ENCODE measurements at regions not wholly inside any gene's neighbourhood (a gene's known extent, or its start where the extent isn't known, plus 50 kb on each side); places are given as distances from the start of the nearest gene placed in this dataset.

DNA sequence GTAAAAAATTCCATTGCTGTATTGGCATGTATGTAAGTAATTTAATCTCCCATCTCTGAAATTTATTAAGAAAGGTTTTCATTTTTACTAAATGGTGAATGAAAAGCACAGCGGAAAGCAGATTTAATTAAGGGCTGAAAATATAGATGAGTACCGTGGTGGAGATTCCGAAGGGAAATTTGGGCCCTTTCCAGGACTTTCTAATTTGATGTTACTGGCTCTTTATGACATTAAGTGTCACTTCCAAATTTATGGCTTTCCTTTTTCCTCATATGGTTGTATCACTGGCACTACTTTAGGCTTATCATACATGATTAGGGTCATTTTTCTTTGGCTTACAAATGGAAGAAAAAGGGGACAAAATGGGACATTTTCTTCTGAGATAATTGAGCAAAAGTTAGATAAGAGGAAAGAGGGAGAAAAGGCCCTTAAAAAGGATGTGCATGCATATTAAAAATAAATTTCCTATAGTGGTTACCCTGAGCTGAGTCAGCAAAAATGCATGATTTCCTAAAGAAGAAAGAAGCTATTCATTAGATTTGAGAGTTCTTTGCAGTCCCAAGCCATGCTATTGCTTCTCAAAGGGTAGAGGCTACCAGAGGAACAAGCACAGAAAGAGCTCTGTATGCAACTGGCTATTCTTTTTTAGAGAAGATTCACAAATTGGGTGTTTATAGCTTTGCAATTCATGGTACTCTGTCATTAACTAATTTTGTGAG is 74.9 kb upstream of the CNIH3 start:
- H3K4me1 Mint-ChIP-seq = peaks cover 25% of the 10 kb centered on the region
- no peak overlapping the region for H3K27ac ChIP-seq (ENCODE audit: low read depth)
- ATAC-seq = no peak

DNA sequence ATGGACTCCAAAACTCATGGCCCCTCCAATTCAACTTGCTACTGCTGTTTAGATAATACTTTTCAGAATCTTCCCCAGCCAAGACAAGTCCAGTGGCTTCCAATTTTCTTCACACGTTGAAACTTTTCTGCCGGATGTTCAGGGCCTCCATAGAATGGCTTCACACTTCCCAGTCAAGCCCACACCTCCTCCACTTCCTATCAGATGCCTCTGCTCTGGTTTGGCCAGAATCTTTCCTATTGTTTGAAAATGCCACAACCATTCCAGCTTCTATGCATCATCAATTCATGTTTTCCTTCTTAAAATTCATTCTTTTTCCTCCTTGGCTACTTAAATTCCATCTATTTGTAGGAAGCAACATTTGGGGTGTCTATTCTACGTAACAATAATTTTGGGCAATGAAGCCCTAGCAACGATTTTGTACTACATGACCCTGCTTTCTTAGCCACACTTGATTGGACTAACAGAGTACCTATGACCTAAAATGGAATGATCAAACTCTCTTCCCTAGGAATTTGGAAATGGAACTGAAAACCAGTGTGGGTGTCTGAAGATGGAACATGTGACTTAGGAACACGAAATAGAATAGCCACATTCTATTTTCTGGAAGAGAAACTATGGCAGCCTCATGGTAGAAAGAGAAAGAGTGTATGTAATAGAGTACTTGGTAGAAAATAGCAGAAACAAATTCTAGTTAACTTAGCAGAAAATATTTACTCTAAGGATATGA is 74.1 kb upstream of the CNIH3 start:
- Mint-ChIP-seq H3K36me3 (ENCODE audit: low read depth) (no peaks in the 10 kb centered on the region), H3K9me3 (peaks cover 2% of the 10 kb centered on the region; the same call in 1 of the 3 replicates), H3K4me3 (no peak overlapping the region), H3K4me1 (peaks cover 18% of the 10 kb centered on the region), H3K27ac (no peak overlapping the region), H3K27me3 (ENCODE audit: insufficient read depth, low read depth, poor library complexity) (peaks cover 2% of the 10 kb centered on the region)
- ATAC-seq (no peak), DNase-seq (ENCODE audit: low spot score) (no peak)
- H3K4me1 ChIP-seq (ENCODE audit: insufficient read depth) = no peaks in the 10 kb centered on the region
- no peaks in the 10 kb centered on the region for H3K27me3 ChIP-seq (ENCODE audit: insufficient read depth)
- H2AFZ ChIP-seq = no peak overlapping the region
- H4K20me1 ChIP-seq (replicated peaks; ENCODE audit: insufficient read depth) = no peaks in the 10 kb centered on the region
- no peak overlapping the region for H3K27ac ChIP-seq (ENCODE audit: low read depth)
- H3K79me2 ChIP-seq (replicated peaks; ENCODE audit: insufficient read depth) = no peaks in the 10 kb centered on the region
- no peak overlapping the region for H3K4me2 ChIP-seq
- no peak overlapping the region for H3K4me3 ChIP-seq
- H3F3A ChIP-seq (replicated peaks; ENCODE audit: low read depth) = no peaks in the 10 kb centered on the region
- no peaks in the 10 kb centered on the region for H3K36me3 ChIP-seq (ENCODE audit: insufficient read depth)
- peaks cover 9% of the 10 kb centered on the region; the same call in 1 of the 2 replicates for H3K9me2 ChIP-seq (ENCODE audit: insufficient read depth)
- TF ChIP-seq ZNF462 (CRISPR knock-in tag; IDR thresholded peaks at IDR 0.05) (no peak), STAT1 (IDR thresholded peaks at IDR 0.05; ENCODE audit: unreplicated experiment) (no peak), EZH2 (IDR thresholded peaks at IDR 0.05; ENCODE audit: low read depth, unreplicated experiment) (no peak), ZNF331 (CRISPR knock-in tag; IDR thresholded peaks at IDR 0.05; ENCODE audit: low read depth) (no peak)
- TF ChIP-seq, protein P1, sequence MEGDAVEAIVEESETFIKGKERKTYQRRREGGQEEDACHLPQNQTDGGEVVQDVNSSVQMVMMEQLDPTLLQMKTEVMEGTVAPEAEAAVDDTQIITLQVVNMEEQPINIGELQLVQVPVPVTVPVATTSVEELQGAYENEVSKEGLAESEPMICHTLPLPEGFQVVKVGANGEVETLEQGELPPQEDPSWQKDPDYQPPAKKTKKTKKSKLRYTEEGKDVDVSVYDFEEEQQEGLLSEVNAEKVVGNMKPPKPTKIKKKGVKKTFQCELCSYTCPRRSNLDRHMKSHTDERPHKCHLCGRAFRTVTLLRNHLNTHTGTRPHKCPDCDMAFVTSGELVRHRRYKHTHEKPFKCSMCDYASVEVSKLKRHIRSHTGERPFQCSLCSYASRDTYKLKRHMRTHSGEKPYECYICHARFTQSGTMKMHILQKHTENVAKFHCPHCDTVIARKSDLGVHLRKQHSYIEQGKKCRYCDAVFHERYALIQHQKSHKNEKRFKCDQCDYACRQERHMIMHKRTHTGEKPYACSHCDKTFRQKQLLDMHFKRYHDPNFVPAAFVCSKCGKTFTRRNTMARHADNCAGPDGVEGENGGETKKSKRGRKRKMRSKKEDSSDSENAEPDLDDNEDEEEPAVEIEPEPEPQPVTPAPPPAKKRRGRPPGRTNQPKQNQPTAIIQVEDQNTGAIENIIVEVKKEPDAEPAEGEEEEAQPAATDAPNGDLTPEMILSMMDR (conservative IDR thresholded peaks at IDR 0.05; ENCODE audit: low read depth in 2 of 2) = no peak

More for the DNA sequence above, 74.9 kb upstream of the CNIH3 start:
- no peaks in the 10 kb centered on the region for H3K4me1 ChIP-seq (ENCODE audit: insufficient read depth)
- H3K9me3 Mint-ChIP-seq = peaks cover 2% of the 10 kb centered on the region; the same call in 1 of the 3 replicates
- no peaks in the 10 kb centered on the region for H3F3A ChIP-seq (replicated peaks; ENCODE audit: low read depth)
- no peaks in the 10 kb centered on the region for H3K36me3 Mint-ChIP-seq (ENCODE audit: low read depth)
- no peak overlapping the region for H3K4me3 Mint-ChIP-seq
- no peaks in the 10 kb centered on the region for H3K36me3 ChIP-seq (ENCODE audit: insufficient read depth)
- H4K20me1 ChIP-seq (replicated peaks; ENCODE audit: insufficient read depth) = no peaks in the 10 kb centered on the region
- no peaks in the 10 kb centered on the region for H3K79me2 ChIP-seq (replicated peaks; ENCODE audit: insufficient read depth)
- H3K27me3 Mint-ChIP-seq (ENCODE audit: insufficient read depth, low read depth, poor library complexity) = peaks cover 2% of the 10 kb centered on the region
- peaks cover 3% of the 10 kb centered on the region; the same call in 1 of the 2 replicates for H3K9me2 ChIP-seq (ENCODE audit: insufficient read depth)
- no peak overlapping the region for H3K4me2 ChIP-seq
- H3K27ac Mint-ChIP-seq = no peak overlapping the region
- H3K27me3 ChIP-seq (ENCODE audit: insufficient read depth) = no peaks in the 10 kb centered on the region
- no peak for TF ChIP-seq NANOG (IDR thresholded peaks at IDR 0.05; ENCODE audit: borderline replicate concordance)
- TF ChIP-seq, protein P1 (conservative IDR thresholded peaks at IDR 0.05; ENCODE audit: low read depth in 2 of 2) = no peak
- H2AFZ ChIP-seq = no peak overlapping the region
- DNase-seq (ENCODE audit: low spot score) = no peak
- H3K4me3 ChIP-seq = no peak overlapping the region
